Muscle of arm (tissue), 1 donor: ENCODE measurements at regions not wholly inside any gene's neighbourhood (a gene's known extent, or its start where the extent isn't known, plus 50 kb on each side); places are given as distances from the start of the nearest gene placed in this dataset.

ENCODE experiments used
- DNase-seq: peaks from one replicate; pipeline ENCODE4 v3.0.0-alpha.2; 2013

GRCh38 chr18:68104036-68104435 is 587.5 kb upstream of the DSEL start:
- no peak for DNase-seq

- no peak for DNase-seq
These were observed 587.0 kb upstream of the DSEL start for GRCh38 chr18:68103561-68103960.

- DNase-seq = no peak
These were observed 585.6 kb upstream of the DSEL start for GRCh38 chr18:68102117-68102516.

GRCh38 chr18:68098655-68099054 is 582.1 kb upstream of the DSEL start:
- DNase-seq = no peak

- DNase-seq = no peak
These were observed 570.0 kb upstream of the DSEL start for GRCh38 chr18:68086481-68086880.

GRCh38 chr18:68085251-68085650 is 568.7 kb upstream of the DSEL start:
- no peak for DNase-seq

- no peak for DNase-seq
These were observed 567.3 kb upstream of the DSEL start for GRCh38 chr18:68083776-68084175.

- no peak for DNase-seq
These were observed 566.6 kb upstream of the DSEL start for GRCh38 chr18:68083131-68083530.

GRCh38 chr18:68072744-68073143 is 556.2 kb upstream of the DSEL start:
- no peak for DNase-seq

- no peak for DNase-seq
These were observed 544.4 kb upstream of the DSEL start for GRCh38 chr18:68060871-68061270.

- DNase-seq = no peak
These were observed 540.4 kb upstream of the DSEL start for GRCh38 chr18:68056936-68057335.

GRCh38 chr18:68054669-68055068 is 538.1 kb upstream of the DSEL start:
- DNase-seq = no peak

- no peak for DNase-seq
These were observed 536.8 kb upstream of the DSEL start for GRCh38 chr18:68053290-68053689.

- peak; percentile 7 for DNase-seq
These were observed 524.8 kb upstream of the DSEL start for GRCh38 chr18:68041327-68041726.

GRCh38 chr18:68040198-68040597 is 523.7 kb upstream of the DSEL start:
- no peak for DNase-seq

- DNase-seq = peak; percentile 38
These were observed 519.4 kb upstream of the DSEL start for GRCh38 chr18:68035774-68036522.

GRCh38 chr18:68034296-68034695 is 517.8 kb upstream of the DSEL start:
- DNase-seq = peak; percentile 38

- DNase-seq = no peak
These were observed 516.9 kb upstream of the DSEL start for GRCh38 chr18:68033466-68033865.

- DNase-seq = no peak
These were observed 508.2 kb upstream of the DSEL start for GRCh38 chr18:68024716-68025115.

- no peak for DNase-seq
These were observed 500.9 kb upstream of the DSEL start for GRCh38 chr18:68017385-68017784.

GRCh38 chr18:67997496-67997895 is 481.0 kb upstream of the DSEL start:
- no peak for DNase-seq

GRCh38 chr18:67995769-67996168 is 479.2 kb upstream of the DSEL start:
- DNase-seq = no peak

- DNase-seq = no peak
These were observed 463.7 kb upstream of the DSEL start for GRCh38 chr18:67980241-67980640.

GRCh38 chr18:67977067-67977616 is 460.6 kb upstream of the DSEL start:
- no peak for DNase-seq
